GM12878 (cell line): ENCODE measurements at regions not wholly inside any gene's neighbourhood (a gene's known extent, or its start where the extent isn't known, plus 50 kb on each side); places are given as distances from the start of the nearest gene placed in this dataset.

Experiments used
- ATAC-seq: fragments of 200-7000 bp; cut with Tn5 transposase; 3 replicates; pipeline ENCODE4 v1.9.1; 2020; ENCODE audit warnings: mild to moderate bottlenecking, moderate library complexity
- BruUV-seq: library from RNA; stranded (reverse); fragments of 400-500 nt; replicated peaks from 2 replicates; lab custom pipeline; 2021; lab: Mats Ljungman, UMichigan
- CTCF ChIA-PET: fragments of 300-600 bp; sonication (Branson Sonifier 250); formaldehyde crosslinking; extraction: SDS; loops from one replicate; lab custom pipeline; 2021; ENCODE audit warnings: inconsistent platforms; lab: Yijun Ruan, JAX
- POLR2A ChIA-PET: fragments of 350-600 bp; formaldehyde crosslinking; extraction: SDS; loops from one replicate; lab custom pipeline; 2021; ENCODE audit warnings: inconsistent platforms; lab: Charles Lee
- RAD21 ChIA-PET: fragments of 300-600 bp; sonication (Branson Sonifier 250); formaldehyde crosslinking; loops from one replicate; lab custom pipeline; 2023; ENCODE audit warnings: antibody characterized with exemption; ENCODE audit not compliant: unreplicated experiment; lab: Charles Lee
- SMC1A ChIA-PET: fragments of 300-600 bp; sonication (Branson Sonifier 250); formaldehyde crosslinking; loops from one replicate; lab custom pipeline; 2023; ENCODE audit not compliant: unreplicated experiment, uncharacterized antibody; lab: Charles Lee
- DNase-seq: peaks from one replicate; pipeline ENCODE4 v3.0.0-alpha.2; 2011; ENCODE audit warnings: low read depth, low spot score
- FAIRE-seq: peaks from 3 replicates; lab custom pipeline; 2011; peaks lifted over from hg19 to GRCh38; lab: Jason Lieb, UNC
- H2AFZ ChIP-seq: 2 replicates; pipeline ENCODE4 v1.6.0; 2011; ENCODE audit warnings: low read depth, low read length, control low read depth; ENCODE audit not compliant: control insufficient read depth
- H3K27ac ChIP-seq: 2 replicates; pipeline ENCODE4 v1.5.1; 2011; ENCODE audit warnings: control low read depth; ENCODE audit not compliant: control insufficient read depth, insufficient read depth
- H3K27me3 ChIP-seq, 2 experiments: replicated peaks in 1 of 2; 2 replicates each; pipeline versions ENCODE4 v1.6.0 to v1.6.1; 2011; ENCODE audit warnings: low read length in 1 of 2; ENCODE audit not compliant: control insufficient read depth in 2 of 2, insufficient read depth in 2 of 2
- H3K36me3 ChIP-seq, 2 experiments: 2 replicates each; pipeline ENCODE4 v1.5.1; 2011; ENCODE audit warnings: low read length in 1 of 2; ENCODE audit not compliant: control insufficient read depth in 2 of 2, insufficient read depth in 2 of 2
- H3K4me1 ChIP-seq: 2 replicates; pipeline ENCODE4 v1.6.1; 2011; ENCODE audit warnings: mild to moderate bottlenecking, low read length, moderate library complexity, mixed read lengths; ENCODE audit not compliant: control insufficient read depth, insufficient read depth
- H3K4me2 ChIP-seq: 2 replicates; pipeline ENCODE4 v1.6.0; 2011; ENCODE audit warnings: control low read depth; ENCODE audit not compliant: control insufficient read depth, insufficient read depth
- H3K4me3 ChIP-seq: fragments of 200-600 bp; sonication (generic); 2 replicates; pipeline ENCODE4 v1.5.1; 2016
- H3K79me2 ChIP-seq: 2 replicates; pipeline ENCODE4 v1.6.0; 2011; ENCODE audit warnings: low read length; ENCODE audit not compliant: control insufficient read depth, insufficient read depth
- H3K9ac ChIP-seq: 2 replicates; pipeline ENCODE4 v1.8.0; 2011; ENCODE audit warnings: low read length, control low read depth, mixed read lengths; ENCODE audit not compliant: control insufficient read depth, insufficient read depth
- H3K9me3 ChIP-seq: replicated peaks from 3 replicates; pipeline ENCODE4 v1.5.1; 2011; ENCODE audit warnings: mild to moderate bottlenecking, low read length; ENCODE audit not compliant: control insufficient read depth, insufficient read depth
- H4K20me1 ChIP-seq: 2 replicates; pipeline ENCODE4 v1.6.0; 2011; ENCODE audit not compliant: control insufficient read depth, insufficient read depth
- ATF7 ChIP-seq: fragments of 450-650 bp; IDR thresholded peaks from 2 replicates; pipeline ENCODE4 v1.6.1; 2016; ENCODE audit warnings: low read depth, mild to moderate bottlenecking
- BCL11A ChIP-seq: IDR thresholded peaks from 2 replicates; pipeline ENCODE4 v1.6.1; 2011; ENCODE audit warnings: low read depth, low read length
- CHD2 ChIP-seq: IDR thresholded peaks from 2 replicates; pipeline ENCODE4 v1.6.1; 2011; ENCODE audit warnings: low read depth, low read length, improper control_type of control experiment, borderline replicate concordance
- CHD4 ChIP-seq: fragments of 200-600 bp; sonication (generic); IDR thresholded peaks from 2 replicates; pipeline ENCODE4 v1.6.1; 2016; ENCODE audit warnings: mild to moderate bottlenecking
- CREM ChIP-seq: IDR thresholded peaks from 2 replicates; pipeline ENCODE4 v1.6.1; 2014; ENCODE audit warnings: antibody characterized with exemption, low read depth
- EZH2 ChIP-seq: IDR thresholded peaks from 2 replicates; pipeline ENCODE4 v1.6.1; 2012; ENCODE audit warnings: low read depth, mild to moderate bottlenecking, control low read depth, inconsistent platforms, low read length, borderline replicate concordance; ENCODE audit not compliant: control insufficient read depth
- HDAC6 ChIP-seq: fragments of 200-600 bp; sonication (generic); IDR thresholded peaks from one replicate; pipeline ENCODE4 v1.8.0; 2017; ENCODE audit warnings: antibody characterized with exemption; ENCODE audit not compliant: unreplicated experiment
- NR2C2 ChIP-seq: IDR thresholded peaks from 2 replicates; pipeline ENCODE4 v1.6.1; 2011; ENCODE audit warnings: borderline replicate concordance, low read depth; ENCODE audit not compliant: control insufficient read depth, insufficient read length
- RAD51 ChIP-seq: fragments of 450-650 bp; IDR thresholded peaks from 2 replicates; pipeline ENCODE4 v1.6.1; 2016; ENCODE audit warnings: moderate library complexity, mild to moderate bottlenecking, inconsistent platforms
- RCOR1 ChIP-seq: conservative IDR thresholded peaks from 2 replicates; pipeline ENCODE4 v1.6.1; 2012; ENCODE audit warnings: low read depth, low read length, improper control_type of control experiment
- SIN3A ChIP-seq: IDR thresholded peaks from 2 replicates; pipeline ENCODE4 v1.6.1; 2012; ENCODE audit warnings: low read depth, low read length, improper control_type of control experiment
- SREBF2 ChIP-seq: IDR thresholded peaks from 2 replicates; pipeline ENCODE4 v1.6.1; 2012; ENCODE audit warnings: mild to moderate bottlenecking, low read length
- TAF1 ChIP-seq: IDR thresholded peaks from 2 replicates; pipeline ENCODE4 v1.6.1; 2011; ENCODE audit warnings: mild to moderate bottlenecking, low read depth, low read length, borderline replicate concordance
- WGBS: methylation state at CpG from one replicate; pipeline ENCODE4 v1.1.6; 2016; ENCODE audit warnings: low lambda C conversion rate; ENCODE audit not compliant: insufficient replicate concordance, insufficient coverage; ENCODE audit errors: missing lambda C conversion rate; 5-methylcytosine and 5-hydroxymethylcytosine counted together
- in situ Hi-C: fragments of 300-500 bp; cut with MboI; formaldehyde crosslinking; loops from 9 replicates; pipeline ENCODE4 v1.14.3; 2018; ENCODE audit warnings: mixed read lengths
- intact Hi-C: fragments of 100-400 bp; cut with micrococcal nuclease; formaldehyde crosslinking; loops from one replicate; pipeline ENCODE4 v1.14.2; 2022; ENCODE audit not compliant: unreplicated experiment
- TF ChIP-seq, protein P1 (sequence below): fragments of 450-650 bp; IDR thresholded peaks from 2 replicates; pipeline ENCODE4 v1.6.1; 2017; ENCODE audit warnings: mild to moderate bottlenecking, moderate library complexity

DNA sequence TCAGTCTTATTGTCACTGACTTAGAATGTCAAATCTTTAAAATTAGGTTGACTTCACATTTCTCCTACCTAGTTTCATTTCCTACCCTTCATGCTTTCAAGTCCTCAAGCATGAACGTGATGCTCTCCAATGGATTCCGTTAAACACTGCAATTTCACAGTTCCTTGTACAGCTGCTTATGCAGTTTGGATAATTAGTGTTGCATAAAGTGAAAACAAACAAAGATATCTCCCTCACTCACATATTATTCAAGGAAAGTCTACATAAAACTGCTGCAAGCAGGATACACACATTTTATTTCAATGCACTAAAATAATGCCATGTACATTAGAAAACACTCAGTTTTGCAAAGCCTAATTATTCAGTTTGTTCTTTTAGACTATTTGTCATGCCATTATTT is 214.0 kb downstream of the CRPPA start:
- ATAC-seq (no peak), DNase-seq (no peak), FAIRE-seq (no peak)
- Histone ChIP-seq H3K36me3 (no peaks in the 10 kb centered on the region), H3K9me3 (no peaks in the 10 kb centered on the region), H3K4me3 (no peak overlapping the region), H3K79me2 (no peaks in the 10 kb centered on the region), H3K4me1 (no peaks in the 10 kb centered on the region), H3K27me3 (no peaks in the 10 kb centered on the region), H3K4me2 (no peak overlapping the region), H2AFZ (no peak overlapping the region), H4K20me1 (no peaks in the 10 kb centered on the region), H3K27ac (no peak overlapping the region), H3K9ac (no peak overlapping the region)
- BruUV-seq, result no TSS peak
- ChIA-PET POLR2A (no interaction called here), CTCF (no interaction called here), SMC1A (no interaction called here), RAD21 (no interaction called here)
- WGBS, result 54% methylated on average over 2 of the region's 2 CpGs
- intact Hi-C loops (no loop called here), in situ Hi-C loops (no loop called here)
- TF ChIP-seq BCL11A (no peak), RAD51 (no peak), RCOR1 (no peak), EZH2 (no peak), SREBF2 (no peak), HDAC6 (no peak)

DNA sequence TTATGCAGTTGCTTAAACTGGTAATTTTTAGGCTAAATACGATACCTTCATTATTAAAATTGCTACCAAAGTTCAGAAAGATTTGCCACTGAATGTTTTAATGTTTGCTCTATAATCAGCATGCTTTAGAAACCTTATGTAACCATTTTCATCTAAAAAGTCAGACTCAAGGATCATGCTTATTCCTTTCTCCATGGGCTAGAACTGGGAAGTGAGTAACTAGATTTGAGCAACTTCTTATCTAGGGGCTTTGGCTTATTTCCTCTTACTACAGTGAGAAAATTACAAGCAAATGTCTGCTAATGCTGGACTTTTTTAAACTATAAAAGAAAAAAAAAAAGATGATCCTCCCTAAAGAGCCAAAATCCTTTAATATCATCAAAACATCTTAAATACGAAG is 215.9 kb downstream of the CRPPA start:
- BruUV-seq, result no TSS peak
- Histone ChIP-seq H3K9me3 (no peaks in the 10 kb centered on the region), H3K27me3 (no peaks in the 10 kb centered on the region), H3K36me3 (no peaks in the 10 kb centered on the region), H3K9ac (no peak overlapping the region), H3K4me1 (no peaks in the 10 kb centered on the region), H2AFZ (no peak overlapping the region), H4K20me1 (no peaks in the 10 kb centered on the region), H3K27ac (no peak overlapping the region), H3K79me2 (no peaks in the 10 kb centered on the region), H3K4me2 (no peak overlapping the region), H3K4me3 (no peak overlapping the region)
- no peak for TF ChIP-seq SREBF2
- TF ChIP-seq CREM, result no peak
- TF ChIP-seq, protein P1, sequence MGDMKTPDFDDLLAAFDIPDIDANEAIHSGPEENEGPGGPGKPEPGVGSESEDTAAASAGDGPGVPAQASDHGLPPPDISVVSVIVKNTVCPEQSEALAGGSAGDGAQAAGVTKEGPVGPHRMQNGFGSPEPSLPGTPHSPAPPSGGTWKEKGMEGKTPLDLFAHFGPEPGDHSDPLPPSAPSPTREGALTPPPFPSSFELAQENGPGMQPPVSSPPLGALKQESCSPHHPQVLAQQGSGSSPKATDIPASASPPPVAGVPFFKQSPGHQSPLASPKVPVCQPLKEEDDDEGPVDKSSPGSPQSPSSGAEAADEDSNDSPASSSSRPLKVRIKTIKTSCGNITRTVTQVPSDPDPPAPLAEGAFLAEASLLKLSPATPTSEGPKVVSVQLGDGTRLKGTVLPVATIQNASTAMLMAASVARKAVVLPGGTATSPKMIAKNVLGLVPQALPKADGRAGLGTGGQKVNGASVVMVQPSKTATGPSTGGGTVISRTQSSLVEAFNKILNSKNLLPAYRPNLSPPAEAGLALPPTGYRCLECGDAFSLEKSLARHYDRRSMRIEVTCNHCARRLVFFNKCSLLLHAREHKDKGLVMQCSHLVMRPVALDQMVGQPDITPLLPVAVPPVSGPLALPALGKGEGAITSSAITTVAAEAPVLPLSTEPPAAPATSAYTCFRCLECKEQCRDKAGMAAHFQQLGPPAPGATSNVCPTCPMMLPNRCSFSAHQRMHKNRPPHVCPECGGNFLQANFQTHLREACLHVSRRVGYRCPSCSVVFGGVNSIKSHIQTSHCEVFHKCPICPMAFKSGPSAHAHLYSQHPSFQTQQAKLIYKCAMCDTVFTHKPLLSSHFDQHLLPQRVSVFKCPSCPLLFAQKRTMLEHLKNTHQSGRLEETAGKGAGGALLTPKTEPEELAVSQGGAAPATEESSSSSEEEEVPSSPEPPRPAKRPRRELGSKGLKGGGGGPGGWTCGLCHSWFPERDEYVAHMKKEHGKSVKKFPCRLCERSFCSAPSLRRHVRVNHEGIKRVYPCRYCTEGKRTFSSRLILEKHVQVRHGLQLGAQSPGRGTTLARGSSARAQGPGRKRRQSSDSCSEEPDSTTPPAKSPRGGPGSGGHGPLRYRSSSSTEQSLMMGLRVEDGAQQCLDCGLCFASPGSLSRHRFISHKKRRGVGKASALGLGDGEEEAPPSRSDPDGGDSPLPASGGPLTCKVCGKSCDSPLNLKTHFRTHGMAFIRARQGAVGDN, result no peak
- TF ChIP-seq NR2C2, result no peak
- TF ChIP-seq CHD2, result no peak
- no peak for TF ChIP-seq CHD4
- no peak for TF ChIP-seq ATF7
- TF ChIP-seq SIN3A, result no peak
- no peak for TF ChIP-seq TAF1
- DNase-seq (no peak), ATAC-seq (no peak), FAIRE-seq (no peak)
- intact Hi-C loops, result no loop called here
- in situ Hi-C loops, result no loop called here
- SMC1A ChIA-PET, result no interaction called here
- CTCF ChIA-PET, result no interaction called here
- RAD21 ChIA-PET, result no interaction called here
- WGBS, result 0% methylated on average over 2 of the region's 2 CpGs
- POLR2A ChIA-PET, result no interaction called here
